ENCODE measurements at regions not wholly inside any gene's neighbourhood (a gene's known extent, or its start where the extent isn't known, plus 50 kb on each side); places are given as distances from the start of the nearest gene placed in this dataset.

DNA sequence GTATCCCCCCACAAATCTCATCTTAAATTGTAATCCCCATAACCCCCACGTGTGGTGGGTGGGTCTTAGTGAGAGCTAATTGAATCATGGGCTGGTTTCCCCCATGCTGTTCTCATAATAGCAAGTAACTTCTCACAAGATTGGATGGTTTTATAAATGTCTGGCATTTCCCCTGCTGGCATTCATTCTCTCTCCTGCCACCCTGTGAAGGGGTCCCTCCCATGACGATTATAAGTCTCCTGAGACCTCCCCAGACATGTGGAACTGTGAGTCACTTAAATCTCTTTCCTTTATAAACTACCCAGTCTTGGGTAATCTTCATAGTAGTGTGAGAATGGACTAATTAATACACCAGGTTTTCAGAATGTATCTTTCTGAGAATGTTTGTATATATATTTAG, 1159.4 kb downstream of the FAM181B start:
- TF ChIP-seq CTCF (IDR thresholded peaks at IDR 0.05; ENCODE audit: low read depth, low read length, poor library complexity, severe bottlenecking) (no peak), EZH2phosphoT487 (IDR thresholded peaks at IDR 0.05; ENCODE audit: borderline replicate concordance, low read length) (no peak)
